Gastroesophageal sphincter (tissue), 3 donors: ENCODE measurements at regions not wholly inside any gene's neighbourhood (a gene's known extent, or its start where the extent isn't known, plus 50 kb on each side); places are given as distances from the start of the nearest gene placed in this dataset.

Source experiments
- CTCF ChIP-seq, 4 experiments: fragments of 200-600 bp in 2 of 4; fragments of 450-650 bp in 2 of 4; sonication (generic) in 1 of 4; IDR thresholded peaks; one replicate each; pipeline ENCODE4 v1.5.1; 2017 to 2019; ENCODE audit warnings: antibody characterized with exemption in 4 of 4, mild to moderate bottlenecking in 2 of 4, moderate library complexity in 2 of 4
- POLR2A ChIP-seq, 2 donors: fragments of 450-650 bp; IDR thresholded peaks; one replicate each; pipeline ENCODE4 v1.6.1; 2017; ENCODE audit warnings: antibody characterized with exemption in 2 of 2, mild to moderate bottlenecking in 2 of 2, moderate library complexity in 1 of 2
- POLR2AphosphoS5 ChIP-seq: sonication (generic); formaldehyde crosslinking; IDR thresholded peaks from one replicate; pipeline ENCODE4 v1.6.1; 2017; ENCODE audit warnings: antibody characterized with exemption

GRCh38 chr10:111972109-111972508, 211.5 kb downstream of the GPAM start:
- TF ChIP-seq CTCF (IDR thresholded peaks at IDR 0.05): no peak
- TF ChIP-seq POLR2A (IDR thresholded peaks at IDR 0.05): no peak
- TF ChIP-seq POLR2AphosphoS5: no peak
